ENCODE measurements at regions not wholly inside any gene's neighbourhood (a gene's known extent, or its start where the extent isn't known, plus 50 kb on each side); places are given as distances from the start of the nearest gene placed in this dataset.

GRCh38 chr2:189267925-189268579 is 88.5 kb upstream of the COL5A2 start:
- intact Hi-C loops (cut with micrococcal nuclease): no loop called here

GRCh38 chr2:189268763-189269162 is 89.2 kb upstream of the COL5A2 start:
- intact Hi-C loops (cut with micrococcal nuclease): no loop called here

GRCh38 chr2:189273734-189274133 is 94.2 kb upstream of the COL5A2 start:
- intact Hi-C loops (cut with micrococcal nuclease): no loop called here

- intact Hi-C loops (cut with micrococcal nuclease): no loop called here
Measured at GRCh38 chr2:189274361-189274760, 94.8 kb upstream of the COL5A2 start.

- intact Hi-C loops (cut with micrococcal nuclease): no loop called here
Measured at GRCh38 chr2:189276277-189276676, 96.7 kb upstream of the COL5A2 start.

- intact Hi-C loops (cut with micrococcal nuclease): no loop called here
Measured at GRCh38 chr2:189281201-189281600, 101.6 kb upstream of the COL5A2 start.

GRCh38 chr2:189285349-189285748 is 105.8 kb upstream of the COL5A2 start:
- intact Hi-C loops (cut with micrococcal nuclease): loop anchor here (5.0 kb wide), 3 partner anchors 47 to 193 kb away; no protein-coding TSS in a partner anchor

GRCh38 chr2:189285962-189286645 is 106.5 kb upstream of the COL5A2 start:
- intact Hi-C loops (cut with micrococcal nuclease): loop anchor here (5.0 kb wide), 3 partner anchors 46 to 194 kb away; no protein-coding TSS in a partner anchor

GRCh38 chr2:189287363-189287762 is 107.8 kb upstream of the COL5A2 start:
- intact Hi-C loops (cut with micrococcal nuclease): loop anchor here (5.0 kb wide), 3 partner anchors 45 to 195 kb away; no protein-coding TSS in a partner anchor

GRCh38 chr2:189287982-189288521 is 108.5 kb upstream of the COL5A2 start:
- intact Hi-C loops (cut with micrococcal nuclease): loop anchor here (1.0 to 5.0 kb wide), 5 partner anchors 44 to 763 kb away; no protein-coding TSS in a partner anchor

- intact Hi-C loops (cut with micrococcal nuclease): loop anchor here (1.0 kb wide), 1 partner anchor 21 kb away; no protein-coding TSS in a partner anchor
Measured at GRCh38 chr2:189291460-189291859, 111.9 kb upstream of the COL5A2 start.

GRCh38 chr2:189293164-189293563 is 113.6 kb upstream of the COL5A2 start:
- intact Hi-C loops (cut with micrococcal nuclease): no loop called here

GRCh38 chr2:189297446-189297845 is 117.9 kb upstream of the COL5A2 start:
- intact Hi-C loops (cut with micrococcal nuclease): loop anchor here (2.0 to 5.0 kb wide), 2 partner anchors 13 to 375 kb away; partner anchors contain the start of gene ANKAR

- intact Hi-C loops (cut with micrococcal nuclease): loop anchor here (5.0 kb wide), 1 partner anchor 374 kb away; the partner anchor contains the start of gene ANKAR
Measured at GRCh38 chr2:189298038-189298437, 118.5 kb upstream of the COL5A2 start.

- intact Hi-C loops (cut with micrococcal nuclease): loop anchor here (5.0 kb wide), 1 partner anchor 374 kb away; the partner anchor contains the start of gene ANKAR
Measured at GRCh38 chr2:189298481-189298880, 118.9 kb upstream of the COL5A2 start.

- intact Hi-C loops (cut with micrococcal nuclease): loop anchor here (5.0 kb wide), 3 partner anchors 142 to 372 kb away; partner anchors contain the start of genes ANKAR, ASNSD1 and WDR75
Measured at GRCh38 chr2:189299974-189300373, 120.4 kb upstream of the COL5A2 start.

GRCh38 chr2:189300916-189301315 is 121.4 kb upstream of the COL5A2 start:
- intact Hi-C loops (cut with micrococcal nuclease): loop anchor here (5.0 kb wide), 2 partner anchors 141 to 361 kb away; partner anchors contain the start of genes ASNSD1 and WDR75

GRCh38 chr2:189302274-189302948 is 122.8 kb upstream of the COL5A2 start:
- intact Hi-C loops (cut with micrococcal nuclease): loop anchor here (5.0 kb wide), 2 partner anchors 140 to 360 kb away; partner anchors contain the start of genes ASNSD1 and WDR75

- intact Hi-C loops (cut with micrococcal nuclease): loop anchor here (5.0 kb wide), 2 partner anchors 138 to 358 kb away; partner anchors contain the start of genes ASNSD1 and WDR75
Measured at GRCh38 chr2:189304360-189304759, 124.8 kb upstream of the COL5A2 start.

GRCh38 chr2:189305291-189305943 is 125.9 kb upstream of the COL5A2 start:
- intact Hi-C loops (cut with micrococcal nuclease): no loop called here
